Liver (tissue), 8 donors: ENCODE measurements at regions not wholly inside any gene's neighbourhood (a gene's known extent, or its start where the extent isn't known, plus 50 kb on each side); places are given as distances from the start of the nearest gene placed in this dataset.

ENCODE experiments used
- DNase-seq: peaks from one replicate; pipeline ENCODE4 v3.0.0-alpha.2; 2017; ENCODE audit warnings: low spot score
- H3K27ac ChIP-seq, 2 donors: one replicate each; pipeline ENCODE4 v1.7.0; 2013; ENCODE audit warnings: inconsistent platforms in 2 of 2, low read length in 2 of 2, control low read depth in 1 of 2, low read depth in 1 of 2, mild to moderate bottlenecking in 1 of 2
- H3K27me3 ChIP-seq, 4 donors: one replicate each; pipeline versions ENCODE4 v1.6.1 to v1.7.0; 2013; ENCODE audit warnings: low read length in 3 of 4, inconsistent platforms in 1 of 4, mild to moderate bottlenecking in 1 of 4, moderate library complexity in 1 of 4; ENCODE audit not compliant: control insufficient read depth in 4 of 4, insufficient read depth in 4 of 4
- H3K36me3 ChIP-seq, 4 donors: one replicate each; pipeline versions ENCODE4 v1.6.1 to v1.7.0; 2013; ENCODE audit warnings: low read length in 3 of 4, mild to moderate bottlenecking in 3 of 4, low read depth in 1 of 4, moderate library complexity in 1 of 4; ENCODE audit not compliant: control insufficient read depth in 4 of 4, insufficient read depth in 3 of 4
- H3K4me1 ChIP-seq, 4 donors: one replicate each; pipeline versions ENCODE4 v1.6.1 to v1.7.0; 2013; ENCODE audit warnings: low read length in 3 of 4, mild to moderate bottlenecking in 3 of 4, moderate library complexity in 1 of 4; ENCODE audit not compliant: control insufficient read depth in 4 of 4, insufficient read depth in 4 of 4
- H3K4me3 ChIP-seq, 3 donors: one replicate each; pipeline versions ENCODE4 v1.6.1 to v1.7.0; 2013; ENCODE audit warnings: low read length in 3 of 3, control low read depth in 1 of 3, low read depth in 1 of 3, mild to moderate bottlenecking in 1 of 3
- H3K9ac ChIP-seq, 2 donors: one replicate each; pipeline ENCODE4 v1.7.0; 2013; ENCODE audit warnings: low read length in 2 of 2, mild to moderate bottlenecking in 2 of 2, moderate library complexity in 2 of 2, control low read depth in 1 of 2, low read depth in 1 of 2
- H3K9me3 ChIP-seq, 4 donors: one replicate each; pipeline versions ENCODE4 v1.6.1 to v1.7.0; 2013; ENCODE audit warnings: low read length in 3 of 4; ENCODE audit not compliant: control insufficient read depth in 4 of 4
- ATF3 ChIP-seq: IDR thresholded peaks from 2 replicates; pipeline ENCODE4 v1.6.1; 2016; ENCODE audit warnings: antibody characterized with exemption
- CTCF ChIP-seq: fragments of 150-350 bp; IDR thresholded peaks from 2 replicates; pipeline ENCODE4 v1.5.1; 2017; ENCODE audit warnings: improper control_type of control experiment, low read depth, low read length; ENCODE audit not compliant: missing input control
- EGR1 ChIP-seq, 2 donors: IDR thresholded peaks; 2 replicates each; pipeline ENCODE4 v1.6.1; 2016 to 2018; ENCODE audit warnings: antibody characterized with exemption in 2 of 2, low read depth in 2 of 2
- FOXA1 ChIP-seq: IDR thresholded peaks from 2 replicates; pipeline ENCODE4 v1.6.1; 2016; ENCODE audit warnings: antibody characterized with exemption
- FOXA2 ChIP-seq: IDR thresholded peaks from 2 replicates; pipeline ENCODE4 v1.6.1; 2016; ENCODE audit warnings: antibody characterized with exemption
- GABPA ChIP-seq, 2 donors: IDR thresholded peaks in 1 of 2; conservative IDR thresholded peaks in 1 of 2; 2 replicates each; pipeline ENCODE4 v1.6.1; 2016; ENCODE audit warnings: antibody characterized with exemption in 2 of 2, mild to moderate bottlenecking in 1 of 2, moderate library complexity in 1 of 2
- HNF4A ChIP-seq, 2 donors: conservative IDR thresholded peaks; 2 replicates each; pipeline ENCODE4 v1.6.1; 2016; ENCODE audit warnings: antibody characterized with exemption in 2 of 2, mild to moderate bottlenecking in 2 of 2
- HNF4G ChIP-seq: IDR thresholded peaks from 2 replicates; pipeline ENCODE4 v1.6.1; 2016; ENCODE audit warnings: antibody characterized with exemption
- JUND ChIP-seq, 2 donors: IDR thresholded peaks; 2 replicates each; pipeline ENCODE4 v1.6.1; 2016; ENCODE audit warnings: antibody characterized with exemption in 2 of 2
- MAX ChIP-seq: IDR thresholded peaks from 2 replicates; pipeline ENCODE4 v1.6.1; 2016; ENCODE audit warnings: antibody characterized with exemption
- NR2F2 ChIP-seq: IDR thresholded peaks from 2 replicates; pipeline ENCODE4 v1.6.1; 2016; ENCODE audit warnings: antibody characterized with exemption
- RAD21 ChIP-seq, 2 donors: IDR thresholded peaks; 2 replicates each; pipeline ENCODE4 v1.6.1; 2016; ENCODE audit warnings: antibody characterized with exemption in 2 of 2, mild to moderate bottlenecking in 2 of 2
- REST ChIP-seq: IDR thresholded peaks from 2 replicates; pipeline ENCODE4 v1.6.1; 2016; ENCODE audit warnings: antibody characterized with exemption, mild to moderate bottlenecking
- RXRA ChIP-seq, 2 donors: IDR thresholded peaks; 2 replicates each; pipeline ENCODE4 v1.6.1; 2017 to 2018; ENCODE audit warnings: antibody characterized with exemption in 2 of 2, mild to moderate bottlenecking in 1 of 2
- SP1 ChIP-seq: IDR thresholded peaks from 2 replicates; pipeline ENCODE4 v1.6.1; 2018; ENCODE audit warnings: antibody characterized with exemption, mild to moderate bottlenecking
- TAF1 ChIP-seq: conservative IDR thresholded peaks from 2 replicates; pipeline ENCODE4 v1.6.1; 2016; ENCODE audit warnings: antibody characterized with exemption, mild to moderate bottlenecking
- YY1 ChIP-seq: IDR thresholded peaks from 2 replicates; pipeline ENCODE4 v1.6.1; 2016; ENCODE audit warnings: antibody characterized with exemption, mild to moderate bottlenecking
- ZBTB33 ChIP-seq: IDR thresholded peaks from 2 replicates; pipeline ENCODE4 v1.6.1; 2016; ENCODE audit warnings: antibody characterized with exemption
- WGBS: extraction: QIAGEN DNeasy Blood & Tissue Kit; methylation state at CpG from one replicate; pipeline ENCODE4 v1.1.7; 2013; 5-methylcytosine and 5-hydroxymethylcytosine counted together
- donor health status: healthy.
- donor health status: healthy.
- donor health status: healthy.
- donor health status: healthy.
- donor health status: healthy.

GRCh38 chr14:98956661-98957060 lies 315.3 kb downstream of the BCL11B start:
- Histone ChIP-seq H3K27ac (no peak overlapping the region), H3K4me3 (no peak overlapping the region), H3K4me1 (no peaks in the 10 kb centered on the region), H3K9me3 (no peaks in the 10 kb centered on the region), H3K27me3 (no peaks in the 10 kb centered on the region), H3K36me3 (no peaks in the 10 kb centered on the region), H3K9ac (no peak overlapping the region)
- whole genome bisulfite sequencing, result 62% methylated on average over 2 of the region's 2 CpGs
- peak; percentile 14 for DNase-seq
- TF ChIP-seq NR2F2, result no peak
- no peak for TF ChIP-seq HNF4G
- no peak for TF ChIP-seq REST
- TF ChIP-seq ATF3, result no peak
- no peak for TF ChIP-seq MAX
- TF ChIP-seq YY1, result no peak
- TF ChIP-seq SP1, result no peak
- TF ChIP-seq JUND (IDR thresholded peaks at IDR 0.05), result no peak
- no peak for TF ChIP-seq FOXA2
- no peak for TF ChIP-seq GABPA (IDR thresholded peaks at IDR 0.05 in 1 of 2, conservative IDR thresholded peaks at IDR 0.05 in 1 of 2)
- no peak for TF ChIP-seq CTCF
- TF ChIP-seq EGR1 (IDR thresholded peaks at IDR 0.05; ENCODE audit: low read depth in 2 of 2), result no peak
- TF ChIP-seq TAF1, result no peak
- no peak for TF ChIP-seq ZBTB33
- no peak for TF ChIP-seq RXRA (IDR thresholded peaks at IDR 0.05)
- no peak for TF ChIP-seq FOXA1
- TF ChIP-seq RAD21 (IDR thresholded peaks at IDR 0.05), result no peak
- no peak for TF ChIP-seq HNF4A (conservative IDR thresholded peaks at IDR 0.05)
